VCaP (cell line): ENCODE measurements at regions not wholly inside any gene's neighbourhood (a gene's known extent, or its start where the extent isn't known, plus 50 kb on each side); places are given as distances from the start of the nearest gene placed in this dataset.

ENCODE experiments used
- H3K27ac ChIP-seq: fragments of 450-650 bp; 2 replicates; pipeline ENCODE4 v1.5.1; 2017
- CTCF ChIP-seq: fragments of 450-650 bp; conservative IDR thresholded peaks from 2 replicates; pipeline ENCODE4 v1.5.1; 2017; ENCODE audit warnings: mild to moderate bottlenecking, moderate library complexity

- H3K27ac ChIP-seq: no peak overlapping the region
- TF ChIP-seq CTCF: no peak
These were observed 320.9 kb downstream of the GABRB3 start for GRCh38 chr15:26451995-26452394.

GRCh38 chr15:26449291-26449690 lies 323.6 kb downstream of the GABRB3 start:
- TF ChIP-seq CTCF: no peak
- H3K27ac ChIP-seq: no peak overlapping the region

- no peak for TF ChIP-seq CTCF
- no peak overlapping the region for H3K27ac ChIP-seq
These were observed 329.5 kb downstream of the GABRB3 start for GRCh38 chr15:26443321-26443720.

GRCh38 chr15:26442680-26443079 lies 330.2 kb downstream of the GABRB3 start:
- TF ChIP-seq CTCF: no peak

GRCh38 chr15:26439681-26440080 lies 333.2 kb downstream of the GABRB3 start:
- no peak for TF ChIP-seq CTCF
- H3K27ac ChIP-seq: no peak overlapping the region

More at GRCh38 chr15:26442680-26443079, 330.2 kb downstream of the GABRB3 start:
- no peak overlapping the region for H3K27ac ChIP-seq

GRCh38 chr15:26438718-26439117 lies 334.1 kb downstream of the GABRB3 start:
- no peak overlapping the region for H3K27ac ChIP-seq
- no peak for TF ChIP-seq CTCF

GRCh38 chr15:26438316-26438715 lies 334.6 kb downstream of the GABRB3 start:
- TF ChIP-seq CTCF: no peak
- H3K27ac ChIP-seq: no peak overlapping the region

GRCh38 chr15:26433818-26434217 lies 339.0 kb downstream of the GABRB3 start:
- no peak overlapping the region for H3K27ac ChIP-seq
- no peak for TF ChIP-seq CTCF
